H1 (cell line): ENCODE measurements at regions not wholly inside any gene's neighbourhood (a gene's known extent, or its start where the extent isn't known, plus 50 kb on each side); places are given as distances from the start of the nearest gene placed in this dataset.

ENCODE experiments used
- CEBPB ChIP-seq: IDR thresholded peaks from 2 replicates; pipeline ENCODE4 v1.6.1; 2012; ENCODE audit warnings: low read depth, low read length
- CHD2 ChIP-seq: IDR thresholded peaks from 2 replicates; pipeline ENCODE4 v1.6.1; 2012; ENCODE audit warnings: low read length, improper control_type of control experiment
- CTCF ChIP-seq, 3 experiments: IDR thresholded peaks; 1 replicate in 2 of 3; 2 replicates in 1 of 3; pipeline versions ENCODE4 v1.5.1 to v1.6.1; 2011; ENCODE audit warnings: low read length in 3 of 3, mild to moderate bottlenecking in 3 of 3, inconsistent platforms in 2 of 3, low read depth in 1 of 3, moderate library complexity in 1 of 3; ENCODE audit not compliant: insufficient read depth in 1 of 3; ENCODE audit errors: control extremely low read depth in 1 of 3
- EGR1 ChIP-seq: IDR thresholded peaks from 2 replicates; pipeline ENCODE4 v1.6.1; 2011; ENCODE audit warnings: low read depth, low read length, borderline replicate concordance
- MAX ChIP-seq: IDR thresholded peaks from 2 replicates; pipeline ENCODE4 v1.6.1; 2012; ENCODE audit warnings: inconsistent platforms
- POLR2A ChIP-seq, 2 experiments: IDR thresholded peaks; 1 replicate in 1 of 2; 2 replicates in 1 of 2; pipeline ENCODE4 v1.6.1; 2011; ENCODE audit warnings: low read depth in 2 of 2, low read length in 2 of 2, mild to moderate bottlenecking in 2 of 2; ENCODE audit errors: control extremely low read depth in 1 of 2
- POU5F1 ChIP-seq: IDR thresholded peaks from 2 replicates; pipeline ENCODE4 v1.6.1; 2011; ENCODE audit warnings: low read depth, mild to moderate bottlenecking, low read length, moderate library complexity
- SP2 ChIP-seq: IDR thresholded peaks from 2 replicates; pipeline ENCODE4 v1.6.1; 2012; ENCODE audit warnings: mild to moderate bottlenecking, low read length, inconsistent platforms
- TAF1 ChIP-seq: IDR thresholded peaks from 2 replicates; pipeline ENCODE4 v1.6.1; 2011; ENCODE audit warnings: mild to moderate bottlenecking, low read depth, low read length

GRCh38 chr12:78490861-78491260, 373.7 kb upstream of the SYT1 start:
- TF ChIP-seq EGR1 (no peak), SP2 (no peak), POU5F1 (no peak), CEBPB (no peak), MAX (no peak), CHD2 (no peak), TAF1 (no peak), POLR2A (IDR thresholded peaks at IDR 0.05; ENCODE audit: control extremely low read depth in 1 of 2, low read depth in 2 of 2, low read length in 2 of 2) (no peak), CTCF (IDR thresholded peaks at IDR 0.05; ENCODE audit: control extremely low read depth in 1 of 3, insufficient read depth in 1 of 3, low read depth in 1 of 3, low read length in 3 of 3) (no peak)
